ENCODE measurements at regions not wholly inside any gene's neighbourhood (a gene's known extent, or its start where the extent isn't known, plus 50 kb on each side); places are given as distances from the start of the nearest gene placed in this dataset.

DNA sequence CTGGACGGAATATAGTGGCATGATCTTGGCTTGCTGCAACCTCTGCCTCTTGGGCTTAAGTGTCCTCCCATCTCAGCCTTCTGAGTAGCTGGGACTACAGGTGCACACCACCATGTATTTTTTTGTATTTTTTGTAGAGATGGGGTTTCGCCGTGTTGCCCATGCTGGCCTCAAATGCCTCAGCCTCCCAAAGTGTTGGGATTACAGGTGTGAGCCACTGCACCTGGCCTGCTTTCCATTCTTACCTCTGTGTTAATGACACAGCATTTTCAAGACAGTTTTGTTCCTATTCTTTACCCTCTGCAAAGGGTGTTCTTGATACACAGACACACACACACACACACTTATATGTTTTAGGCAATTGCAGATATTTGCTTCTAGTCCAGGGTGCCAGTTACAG, 113.3 kb downstream of the LRRC70 start:
- Mint-ChIP-seq H3K4me3 (no peak overlapping the region), H3K27me3 (ENCODE audit: low read depth) (no peaks in the 10 kb centered on the region; the same call in 1 of the 2 replicates), H3K4me1 (peaks cover 18% of the 10 kb centered on the region), H3K27ac (no peak overlapping the region), H3K9me3 (0 out of 2 replicates have a peak, but pooled peaks cover 11% of the 10 kb centered on the region), H3K36me3 (no peaks in the 10 kb centered on the region)
- ATAC-seq (no peak), DNase-seq (ENCODE audit: low spot score) (no peak)
- CTCF ChIA-PET = no interaction called here
- POLR2A ChIA-PET = no interaction called here
- TF ChIP-seq, protein P1, sequence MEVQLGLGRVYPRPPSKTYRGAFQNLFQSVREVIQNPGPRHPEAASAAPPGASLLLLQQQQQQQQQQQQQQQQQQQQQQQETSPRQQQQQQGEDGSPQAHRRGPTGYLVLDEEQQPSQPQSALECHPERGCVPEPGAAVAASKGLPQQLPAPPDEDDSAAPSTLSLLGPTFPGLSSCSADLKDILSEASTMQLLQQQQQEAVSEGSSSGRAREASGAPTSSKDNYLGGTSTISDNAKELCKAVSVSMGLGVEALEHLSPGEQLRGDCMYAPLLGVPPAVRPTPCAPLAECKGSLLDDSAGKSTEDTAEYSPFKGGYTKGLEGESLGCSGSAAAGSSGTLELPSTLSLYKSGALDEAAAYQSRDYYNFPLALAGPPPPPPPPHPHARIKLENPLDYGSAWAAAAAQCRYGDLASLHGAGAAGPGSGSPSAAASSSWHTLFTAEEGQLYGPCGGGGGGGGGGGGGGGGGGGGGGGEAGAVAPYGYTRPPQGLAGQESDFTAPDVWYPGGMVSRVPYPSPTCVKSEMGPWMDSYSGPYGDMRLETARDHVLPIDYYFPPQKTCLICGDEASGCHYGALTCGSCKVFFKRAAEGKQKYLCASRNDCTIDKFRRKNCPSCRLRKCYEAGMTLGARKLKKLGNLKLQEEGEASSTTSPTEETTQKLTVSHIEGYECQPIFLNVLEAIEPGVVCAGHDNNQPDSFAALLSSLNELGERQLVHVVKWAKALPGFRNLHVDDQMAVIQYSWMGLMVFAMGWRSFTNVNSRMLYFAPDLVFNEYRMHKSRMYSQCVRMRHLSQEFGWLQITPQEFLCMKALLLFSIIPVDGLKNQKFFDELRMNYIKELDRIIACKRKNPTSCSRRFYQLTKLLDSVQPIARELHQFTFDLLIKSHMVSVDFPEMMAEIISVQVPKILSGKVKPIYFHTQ (CRISPR knock-in tag; IDR thresholded peaks at IDR 0.05) = no peak
- TF ChIP-seq NFYB (CRISPR knock-in tag; conservative IDR thresholded peaks at IDR 0.05; ENCODE audit: low read depth) (no peak), ZNF532 (CRISPR knock-in tag; IDR thresholded peaks at IDR 0.05; ENCODE audit: borderline replicate concordance) (no peak), FOXP1 (CRISPR knock-in tag; IDR thresholded peaks at IDR 0.05; ENCODE audit: borderline replicate concordance) (no peak), FOXK1 (CRISPR knock-in tag; IDR thresholded peaks at IDR 0.05) (no peak), NFE2L1 (CRISPR knock-in tag; IDR thresholded peaks at IDR 0.05) (no peak), RORB (CRISPR knock-in tag; IDR thresholded peaks at IDR 0.05) (no peak), ELF4 (CRISPR knock-in tag; IDR thresholded peaks at IDR 0.05; ENCODE audit: low read depth) (no peak), E2F1 (CRISPR knock-in tag; IDR thresholded peaks at IDR 0.05) (no peak), RELA (CRISPR knock-in tag; IDR thresholded peaks at IDR 0.05; ENCODE audit: borderline replicate concordance) (no peak), ZNF138 (CRISPR knock-in tag; conservative IDR thresholded peaks at IDR 0.05) (no peak), CTCF (IDR thresholded peaks at IDR 0.05) (no peak), MXD4 (CRISPR knock-in tag; IDR thresholded peaks at IDR 0.05; ENCODE audit: borderline replicate concordance) (no peak), TP53 (CRISPR knock-in tag; IDR thresholded peaks at IDR 0.05) (no peak), ATF1 (CRISPR knock-in tag; IDR thresholded peaks at IDR 0.05) (no peak)
- TF ChIP-seq, protein P2, sequence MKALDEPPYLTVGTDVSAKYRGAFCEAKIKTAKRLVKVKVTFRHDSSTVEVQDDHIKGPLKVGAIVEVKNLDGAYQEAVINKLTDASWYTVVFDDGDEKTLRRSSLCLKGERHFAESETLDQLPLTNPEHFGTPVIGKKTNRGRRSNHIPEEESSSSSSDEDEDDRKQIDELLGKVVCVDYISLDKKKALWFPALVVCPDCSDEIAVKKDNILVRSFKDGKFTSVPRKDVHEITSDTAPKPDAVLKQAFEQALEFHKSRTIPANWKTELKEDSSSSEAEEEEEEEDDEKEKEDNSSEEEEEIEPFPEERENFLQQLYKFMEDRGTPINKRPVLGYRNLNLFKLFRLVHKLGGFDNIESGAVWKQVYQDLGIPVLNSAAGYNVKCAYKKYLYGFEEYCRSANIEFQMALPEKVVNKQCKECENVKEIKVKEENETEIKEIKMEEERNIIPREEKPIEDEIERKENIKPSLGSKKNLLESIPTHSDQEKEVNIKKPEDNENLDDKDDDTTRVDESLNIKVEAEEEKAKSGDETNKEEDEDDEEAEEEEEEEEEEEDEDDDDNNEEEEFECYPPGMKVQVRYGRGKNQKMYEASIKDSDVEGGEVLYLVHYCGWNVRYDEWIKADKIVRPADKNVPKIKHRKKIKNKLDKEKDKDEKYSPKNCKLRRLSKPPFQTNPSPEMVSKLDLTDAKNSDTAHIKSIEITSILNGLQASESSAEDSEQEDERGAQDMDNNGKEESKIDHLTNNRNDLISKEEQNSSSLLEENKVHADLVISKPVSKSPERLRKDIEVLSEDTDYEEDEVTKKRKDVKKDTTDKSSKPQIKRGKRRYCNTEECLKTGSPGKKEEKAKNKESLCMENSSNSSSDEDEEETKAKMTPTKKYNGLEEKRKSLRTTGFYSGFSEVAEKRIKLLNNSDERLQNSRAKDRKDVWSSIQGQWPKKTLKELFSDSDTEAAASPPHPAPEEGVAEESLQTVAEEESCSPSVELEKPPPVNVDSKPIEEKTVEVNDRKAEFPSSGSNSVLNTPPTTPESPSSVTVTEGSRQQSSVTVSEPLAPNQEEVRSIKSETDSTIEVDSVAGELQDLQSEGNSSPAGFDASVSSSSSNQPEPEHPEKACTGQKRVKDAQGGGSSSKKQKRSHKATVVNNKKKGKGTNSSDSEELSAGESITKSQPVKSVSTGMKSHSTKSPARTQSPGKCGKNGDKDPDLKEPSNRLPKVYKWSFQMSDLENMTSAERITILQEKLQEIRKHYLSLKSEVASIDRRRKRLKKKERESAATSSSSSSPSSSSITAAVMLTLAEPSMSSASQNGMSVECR (CRISPR knock-in tag; IDR thresholded peaks at IDR 0.05; ENCODE audit: borderline replicate concordance) = no peak
- TF ChIP-seq, protein P3, sequence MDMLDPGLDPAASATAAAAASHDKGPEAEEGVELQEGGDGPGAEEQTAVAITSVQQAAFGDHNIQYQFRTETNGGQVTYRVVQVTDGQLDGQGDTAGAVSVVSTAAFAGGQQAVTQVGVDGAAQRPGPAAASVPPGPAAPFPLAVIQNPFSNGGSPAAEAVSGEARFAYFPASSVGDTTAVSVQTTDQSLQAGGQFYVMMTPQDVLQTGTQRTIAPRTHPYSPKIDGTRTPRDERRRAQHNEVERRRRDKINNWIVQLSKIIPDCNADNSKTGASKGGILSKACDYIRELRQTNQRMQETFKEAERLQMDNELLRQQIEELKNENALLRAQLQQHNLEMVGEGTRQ (CRISPR knock-in tag; IDR thresholded peaks at IDR 0.05) = no peak
